SK-N-SH (cell line): ENCODE measurements at regions not wholly inside any gene's neighbourhood (a gene's known extent, or its start where the extent isn't known, plus 50 kb on each side); places are given as distances from the start of the nearest gene placed in this dataset.

Experiments
- CTCF ChIA-PET: fragments of 300-600, 350-600 bp; formaldehyde crosslinking; extraction: SDS; loops from one replicate; lab custom pipeline; 2021; lab: Yijun Ruan, JAX
- POLR2A ChIA-PET: fragments of 350-600 bp; sonication (Branson Sonifier 250); formaldehyde crosslinking; extraction: SDS; loops from one replicate; lab custom pipeline; 2020; ENCODE audit warnings: antibody characterized with exemption, inconsistent platforms; lab: Yijun Ruan, JAX
- DNase-seq: peaks from one replicate; pipeline ENCODE4 v3.0.0; 2012
- H2AFZ ChIP-seq: fragments of 200-600 bp; sonication (generic); 2 replicates; pipeline ENCODE4 v1.8.1; 2016; ENCODE audit warnings: antibody characterized with exemption, mild to moderate bottlenecking, low read depth
- H3F3A ChIP-seq: fragments of 200-600 bp; sonication (generic); replicated peaks from 2 replicates; pipeline ENCODE3; 2016; ENCODE audit warnings: antibody characterized with exemption, mild to moderate bottlenecking; ENCODE audit not compliant: insufficient read depth
- H3K27ac ChIP-seq, 2 experiments: fragments of 200-500 bp in 1 of 2; fragments of 200-600 bp in 1 of 2; sonication (Bioruptor generic) in 1 of 2; sonication (generic), shearing (Covaris generic) in 1 of 2; 2 replicates each; pipeline versions ENCODE4 v1.5.1 to v1.6.1; 2014 to 2016; ENCODE audit warnings: low read depth in 2 of 2, inconsistent platforms in 1 of 2, low read length in 1 of 2, mild to moderate bottlenecking in 1 of 2, mixed read lengths in 1 of 2
- H3K27me3 ChIP-seq: fragments of 200-600 bp; sonication (generic), shearing (Covaris generic); 2 replicates; pipeline ENCODE4 v1.6.1; 2016; ENCODE audit warnings: mixed run types; ENCODE audit not compliant: insufficient read depth
- H3K36me3 ChIP-seq, 2 experiments: fragments of 200-500 bp in 1 of 2; fragments of 200-600 bp in 1 of 2; sonication (Bioruptor generic) in 1 of 2; sonication (generic) in 1 of 2; replicated peaks in 1 of 2; 2 replicates each; pipeline versions ENCODE3 to v1.5.1; 2014 to 2016; ENCODE audit warnings: low read length in 1 of 2, mild to moderate bottlenecking in 1 of 2; ENCODE audit not compliant: insufficient read depth in 2 of 2, control insufficient read depth in 1 of 2
- H3K4me1 ChIP-seq, 2 experiments: fragments of 200-500 bp in 1 of 2; fragments of 200-600 bp in 1 of 2; sonication (Bioruptor generic) in 1 of 2; sonication (generic), shearing (Covaris generic) in 1 of 2; 2 replicates each; pipeline versions ENCODE4 v1.5.1 to v1.6.1; 2014 to 2016; ENCODE audit warnings: low read depth in 1 of 2, low read length in 1 of 2, mixed run types in 1 of 2; ENCODE audit not compliant: insufficient read depth in 2 of 2, control insufficient read depth in 1 of 2
- H3K4me2 ChIP-seq: fragments of 200-600 bp; sonication (generic), shearing (Covaris generic); 2 replicates; pipeline ENCODE4 v1.6.1; 2017; ENCODE audit warnings: mixed run types
- H3K4me3 ChIP-seq, 2 experiments: fragments of 200-500 bp in 1 of 2; fragments of 200-600 bp in 1 of 2; sonication (Bioruptor generic) in 1 of 2; sonication (generic), shearing (Covaris generic) in 1 of 2; 2 replicates each; pipeline versions ENCODE4 v1.5.1 to v1.8.1; 2014 to 2016; ENCODE audit warnings: low read depth in 2 of 2, inconsistent platforms in 1 of 2, low read length in 1 of 2, mild to moderate bottlenecking in 1 of 2, mixed read lengths in 1 of 2, moderate library complexity in 1 of 2
- H3K79me2 ChIP-seq: fragments of 200-600 bp; sonication (generic); 2 replicates; pipeline ENCODE4 v1.8.1; 2017; ENCODE audit warnings: mild to moderate bottlenecking; ENCODE audit not compliant: insufficient read depth
- H3K9ac ChIP-seq: fragments of 200-600 bp; sonication (generic); 2 replicates; pipeline ENCODE4 v1.6.1; 2017; ENCODE audit warnings: mixed run types
- H3K9me2 ChIP-seq: fragments of 200-600 bp; sonication (generic); 2 replicates; pipeline ENCODE4 v1.6.1; 2017; ENCODE audit warnings: mixed run types
- H3K9me3 ChIP-seq: fragments of 200-600 bp; sonication (generic); 2 replicates; pipeline ENCODE4 v1.6.1; 2017; ENCODE audit warnings: mixed run types, mild to moderate bottlenecking, moderate library complexity
- H4K20me1 ChIP-seq: fragments of 200-600 bp; sonication (generic); 2 replicates; pipeline ENCODE4 v1.6.1; 2017; ENCODE audit warnings: mild to moderate bottlenecking, mixed run types; ENCODE audit not compliant: insufficient read depth
- EP300 ChIP-seq, 2 experiments: IDR thresholded peaks; 2 replicates each; pipeline versions ENCODE4 v1.4.0 to v1.6.1; 2012; ENCODE audit warnings: borderline replicate concordance in 1 of 2, low read depth in 1 of 2, low read length in 1 of 2
- EZH2phosphoT487 ChIP-seq: fragments of 200-600 bp; sonication (generic); IDR thresholded peaks from 2 replicates; pipeline ENCODE4 v1.6.1; 2017; ENCODE audit warnings: low read depth, mixed run types, mild to moderate bottlenecking, antibody characterized with exemption, moderate library complexity, borderline replicate concordance
- FOXJ3 ChIP-seq: sonication (generic); formaldehyde crosslinking; IDR thresholded peaks from 2 replicates; pipeline ENCODE4 v1.5.1; 2020; ENCODE audit warnings: mild to moderate bottlenecking, missing genetic modification reagents
- GABPA ChIP-seq: IDR thresholded peaks from 2 replicates; pipeline ENCODE4 v1.4.0; 2012; ENCODE audit warnings: low read depth, mild to moderate bottlenecking
- GATA2 ChIP-seq: sonication (generic); formaldehyde crosslinking; IDR thresholded peaks from 2 replicates; pipeline ENCODE4 v1.5.0; 2020; ENCODE audit warnings: mild to moderate bottlenecking, missing genetic modification reagents
- IRF3 ChIP-seq: fragments of 150-350 bp; IDR thresholded peaks from 2 replicates; pipeline ENCODE4 v1.6.1; 2016; ENCODE audit warnings: mild to moderate bottlenecking, low read depth, low read length
- MXI1 ChIP-seq: IDR thresholded peaks from 2 replicates; pipeline ENCODE4 v1.6.1; 2012; ENCODE audit warnings: mild to moderate bottlenecking, low read depth, low read length, improper control_type of control experiment
- NRF1 ChIP-seq: IDR thresholded peaks from 2 replicates; pipeline ENCODE4 v1.6.1; 2012; ENCODE audit warnings: low read depth, mild to moderate bottlenecking, low read length
- POLR2AphosphoS5 ChIP-seq: IDR thresholded peaks from 2 replicates; pipeline ENCODE4 v1.6.1; 2012; ENCODE audit warnings: low read depth, low read length
- REST ChIP-seq: IDR thresholded peaks from 2 replicates; pipeline ENCODE4 v1.6.1; 2012; ENCODE audit warnings: mild to moderate bottlenecking, low read depth, low read length, moderate library complexity
- RFX5 ChIP-seq: IDR thresholded peaks from 2 replicates; pipeline ENCODE4 v1.6.1; 2012; ENCODE audit warnings: mild to moderate bottlenecking, improper control_type of control experiment, low read length
- ZBTB33 ChIP-seq: IDR thresholded peaks from 2 replicates; pipeline ENCODE4 v1.4.0; 2012; ENCODE audit warnings: low read depth, borderline replicate concordance
- WGBS: methylation state at CpG from one replicate; pipeline ENCODE4 v1.1.6; 2017; ENCODE audit warnings: low lambda C conversion rate; 5-methylcytosine and 5-hydroxymethylcytosine counted together

GRCh38 chr7:130803127-130803526 is 69.1 kb upstream of the KLF14 start:
- H3K9me2 ChIP-seq: no peaks in the 10 kb centered on the region
- POLR2A ChIA-PET: no interaction called here
- H3K4me3 ChIP-seq: no peak overlapping the region
- no peaks in the 10 kb centered on the region for H3F3A ChIP-seq
- no peak for DNase-seq
- H3K27me3 ChIP-seq: no peaks in the 10 kb centered on the region; the same call in 1 of the 2 replicates
- 40% methylated on average over 3 of the region's 3 CpGs for WGBS
- no peaks in the 10 kb centered on the region for H3K36me3 ChIP-seq
- no peaks in the 10 kb centered on the region for H4K20me1 ChIP-seq
- H2AFZ ChIP-seq: no peak overlapping the region
- H3K9me3 ChIP-seq: no peaks in the 10 kb centered on the region
- H3K79me2 ChIP-seq: no peaks in the 10 kb centered on the region
- TF ChIP-seq FOXJ3 (CRISPR knock-in tag): no peak
- no peak for TF ChIP-seq GABPA
- TF ChIP-seq REST: no peak
- TF ChIP-seq MXI1: no peak
- no peak for TF ChIP-seq POLR2AphosphoS5
- TF ChIP-seq ZBTB33: no peak
- no peak overlapping the region for H3K27ac ChIP-seq
- CTCF ChIA-PET: interaction anchor here (0.6 to 2.6 kb wide), 3 partner anchors 12 to 731 kb away, joined by 3 to 12 read pairs (median 3); no protein-coding TSS in a partner anchor
- no peak overlapping the region for H3K9ac ChIP-seq
- H3K4me2 ChIP-seq: no peak overlapping the region
- H3K4me1 ChIP-seq: peaks cover 0 to 7% of the 10 kb centered on the region in 2 experiments; a peak in 1 of 4 replicates

- ChIA-PET CTCF (interaction anchor here (1.3 to 1.8 kb wide), 2 partner anchors 10 to 46 kb away, joined by 6 to 7 read pairs; no protein-coding TSS in a partner anchor), POLR2A (no interaction called here)
- Histone ChIP-seq H3K9me3 (no peaks in the 10 kb centered on the region), H3K27ac (no peak overlapping the region; a peak in 1 of 4 replicates), H3K9me2 (no peaks in the 10 kb centered on the region), H3K9ac (no peak overlapping the region), H3K4me1 (peaks cover 0 to 7% of the 10 kb centered on the region in 2 experiments; a peak in 1 of 4 replicates), H3K4me2 (no peak overlapping the region), H3K4me3 (no peak overlapping the region), H3K36me3 (no peaks in the 10 kb centered on the region), H2AFZ (no peak overlapping the region), H3K27me3 (no peaks in the 10 kb centered on the region; the same call in 1 of the 2 replicates), H3K79me2 (no peaks in the 10 kb centered on the region), H4K20me1 (no peaks in the 10 kb centered on the region), H3F3A (no peaks in the 10 kb centered on the region)
- no peak for DNase-seq
- 57% methylated on average over 3 of the region's 3 CpGs for WGBS
- TF ChIP-seq RFX5 (no peak), GATA2 (CRISPR knock-in tag) (no peak), EP300 (IDR thresholded peaks at IDR 0.05; ENCODE audit: borderline replicate concordance in 1 of 2, low read depth in 1 of 2, low read length in 1 of 2) (no peak), IRF3 (no peak), EZH2phosphoT487 (no peak), NRF1 (no peak), ZBTB33 (no peak), REST (no peak)
Measured at GRCh38 chr7:130804220-130804619, 70.2 kb upstream of the KLF14 start.
